ENCODE measurements at regions not wholly inside any gene's neighbourhood (a gene's known extent, or its start where the extent isn't known, plus 50 kb on each side); places are given as distances from the start of the nearest gene placed in this dataset.

- Histone ChIP-seq H3F3A (ENCODE audit: insufficient read depth, low read length, poor library complexity, severe bottlenecking) (no peaks in the 10 kb centered on the region), H3K9me3 (ENCODE audit: low read length) (no peaks in the 10 kb centered on the region), H4K20me1 (ENCODE audit: insufficient read depth) (no peaks in the 10 kb centered on the region), H3K9ac (ENCODE audit: low read length) (no peak overlapping the region), H3K36me3 (ENCODE audit: insufficient read depth, low read length) (no peaks in the 10 kb centered on the region), H3K4me2 (ENCODE audit: low read length) (no peak overlapping the region), H2AFZ (ENCODE audit: low read depth, low read length) (no peak overlapping the region), H3K27me3 (ENCODE audit: insufficient read depth, low read depth, low read length) (no peaks in the 10 kb centered on the region), H3K4me3 (ENCODE audit: low read length) (no peak overlapping the region), H3K27ac (ENCODE audit: low read length) (no peak overlapping the region), H3K79me2 (replicated peaks; ENCODE audit: insufficient read depth, low read length) (no peaks in the 10 kb centered on the region), H3K9me2 (ENCODE audit: insufficient read depth, low read length) (no peaks in the 10 kb centered on the region)
- TF ChIP-seq CTCF (IDR thresholded peaks at IDR 0.05; ENCODE audit: poor library complexity, severe bottlenecking) (no peak), EZH2 (IDR thresholded peaks at IDR 0.05; ENCODE audit: borderline replicate concordance, insufficient read depth, low read length, poor library complexity, severe bottlenecking) (no peak), POLR2AphosphoS5 (IDR thresholded peaks at IDR 0.05) (no peak), REST (IDR thresholded peaks at IDR 0.05; ENCODE audit: borderline replicate concordance) (no peak), TAF1 (IDR thresholded peaks at IDR 0.05; ENCODE audit: low read depth) (no peak), SMC3 (conservative IDR thresholded peaks at IDR 0.05; ENCODE audit: poor library complexity) (no peak), MXI1 (conservative IDR thresholded peaks at IDR 0.05; ENCODE audit: poor library complexity, severe bottlenecking) (no peak), EP300 (conservative IDR thresholded peaks at IDR 0.05; ENCODE audit: poor library complexity, severe bottlenecking) (no peak), RAD21 (conservative IDR thresholded peaks at IDR 0.05) (no peak)
These were observed 191.8 kb downstream of the RAB28 start for GRCh38 chr4:13292372-13292771.

- TF ChIP-seq RAD21 (conservative IDR thresholded peaks at IDR 0.05) (no peak), TAF1 (IDR thresholded peaks at IDR 0.05; ENCODE audit: low read depth) (no peak), SMC3 (conservative IDR thresholded peaks at IDR 0.05; ENCODE audit: poor library complexity) (no peak), POLR2AphosphoS5 (IDR thresholded peaks at IDR 0.05) (no peak), REST (IDR thresholded peaks at IDR 0.05; ENCODE audit: borderline replicate concordance) (no peak), MXI1 (conservative IDR thresholded peaks at IDR 0.05; ENCODE audit: poor library complexity, severe bottlenecking) (no peak), EP300 (conservative IDR thresholded peaks at IDR 0.05; ENCODE audit: poor library complexity, severe bottlenecking) (no peak), EZH2 (IDR thresholded peaks at IDR 0.05; ENCODE audit: borderline replicate concordance, insufficient read depth, low read length, poor library complexity, severe bottlenecking) (no peak), CTCF (IDR thresholded peaks at IDR 0.05; ENCODE audit: poor library complexity, severe bottlenecking) (no peak)
- Histone ChIP-seq H3K27ac (ENCODE audit: low read length) (no peak overlapping the region), H3K9me2 (ENCODE audit: insufficient read depth, low read length) (no peaks in the 10 kb centered on the region), H2AFZ (ENCODE audit: low read depth, low read length) (no peak overlapping the region), H3K9ac (ENCODE audit: low read length) (no peak overlapping the region), H3K9me3 (ENCODE audit: low read length) (no peaks in the 10 kb centered on the region), H3K4me3 (ENCODE audit: low read length) (no peak overlapping the region), H3K79me2 (replicated peaks; ENCODE audit: insufficient read depth, low read length) (no peaks in the 10 kb centered on the region), H3K4me2 (ENCODE audit: low read length) (no peak overlapping the region), H3F3A (ENCODE audit: insufficient read depth, low read length, poor library complexity, severe bottlenecking) (no peaks in the 10 kb centered on the region), H4K20me1 (ENCODE audit: insufficient read depth) (no peaks in the 10 kb centered on the region), H3K36me3 (ENCODE audit: insufficient read depth, low read length) (no peaks in the 10 kb centered on the region), H3K27me3 (ENCODE audit: insufficient read depth, low read depth, low read length) (no peaks in the 10 kb centered on the region)
These were observed 194.7 kb downstream of the RAB28 start for GRCh38 chr4:13289391-13289790.
